Parathyroid adenoma (tissue), 2 donors: ENCODE measurements at regions not wholly inside any gene's neighbourhood (a gene's known extent, or its start where the extent isn't known, plus 50 kb on each side); places are given as distances from the start of the nearest gene placed in this dataset.

ENCODE experiments used
- H2AFZ ChIP-seq: fragments of 300-600 bp; sonication (generic); one replicate; pipeline ENCODE4 v1.7.0; 2017; ENCODE audit warnings: antibody characterized with exemption, mild to moderate bottlenecking
- H3K27ac ChIP-seq: fragments of 300-600 bp; sonication (generic); one replicate; pipeline ENCODE4 v1.7.0; 2017
- H3K27me3 ChIP-seq: fragments of 300-600 bp; sonication (generic); one replicate; pipeline ENCODE4 v1.7.0; 2017; ENCODE audit warnings: low read length; ENCODE audit not compliant: control insufficient read depth, insufficient read depth
- H3K36me3 ChIP-seq: fragments of 300-600 bp; sonication (generic); one replicate; pipeline ENCODE4 v1.7.0; 2017; ENCODE audit warnings: low read length; ENCODE audit not compliant: control insufficient read depth, insufficient read depth
- H3K4me1 ChIP-seq: fragments of 300-600 bp; sonication (generic); one replicate; pipeline ENCODE4 v1.7.0; 2017; ENCODE audit warnings: control low read depth
- H3K4me2 ChIP-seq: fragments of 300-600 bp; sonication (generic); one replicate; pipeline ENCODE4 v1.7.0; 2017; ENCODE audit warnings: low read length
- H3K4me3 ChIP-seq: fragments of 300-600 bp; sonication (generic); one replicate; pipeline ENCODE4 v1.7.0; 2017; ENCODE audit warnings: low read depth, low read length
- H3K79me2 ChIP-seq: fragments of 300-600 bp; sonication (generic); one replicate; pipeline ENCODE4 v1.7.0; 2017; ENCODE audit warnings: control low read depth
- H3K9ac ChIP-seq: fragments of 300-600 bp; sonication (generic); one replicate; pipeline ENCODE4 v1.7.0; 2017; ENCODE audit warnings: mild to moderate bottlenecking
- H3K9me3 ChIP-seq: fragments of 300-600 bp; sonication (generic); one replicate; pipeline ENCODE4 v1.7.0; 2017; ENCODE audit warnings: low read length; ENCODE audit not compliant: control insufficient read depth
- TF ChIP-seq, protein P1 (sequence below): fragments of 300-600 bp; sonication (generic); IDR thresholded peaks from one replicate; pipeline ENCODE4 v1.7.0; 2017; ENCODE audit warnings: antibody characterized with exemption, mild to moderate bottlenecking
- donor health status: primary hyperparathyroidism.

DNA sequence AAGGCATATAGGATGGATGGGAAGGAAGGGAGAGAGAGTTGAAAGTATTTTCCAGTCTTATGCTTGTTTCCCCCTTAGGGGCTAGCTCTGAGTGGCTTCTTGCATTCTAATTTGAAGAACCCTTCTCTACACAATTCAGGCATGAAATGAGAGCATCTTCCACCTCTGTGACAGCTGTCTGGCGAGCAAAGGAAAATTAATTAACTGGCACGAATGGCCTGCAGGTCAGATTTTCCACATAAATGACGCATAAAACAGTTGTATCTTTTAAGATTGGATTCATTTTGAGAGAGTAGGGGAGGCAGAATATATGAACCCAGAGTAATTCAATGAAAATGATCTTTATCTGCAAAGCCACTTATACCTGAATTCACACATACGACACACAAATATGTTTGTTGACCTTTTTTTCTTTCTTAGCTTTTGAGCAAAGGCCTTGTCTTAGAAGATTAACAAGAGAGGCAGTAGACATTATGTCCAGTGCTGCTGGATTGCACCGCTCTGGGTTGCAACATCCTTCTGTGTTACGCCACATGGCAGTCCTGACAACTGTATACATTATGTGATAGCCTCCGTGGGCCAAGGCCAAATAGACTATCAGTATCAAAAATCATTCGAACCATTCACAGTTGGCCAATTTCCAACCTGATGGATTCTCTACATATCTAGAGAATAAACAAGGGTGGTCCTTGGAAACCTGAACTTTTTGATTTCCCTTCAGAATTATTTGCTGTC lies 173.0 kb upstream of the GOT2 start:
- Histone ChIP-seq H3K36me3 (no peaks in the 10 kb centered on the region), H3K79me2 (no peaks in the 10 kb centered on the region), H3K9ac (no peak overlapping the region), H3K27ac (no peak overlapping the region), H2AFZ (no peak overlapping the region), H3K4me3 (no peak overlapping the region), H3K4me2 (no peak overlapping the region), H3K4me1 (no peaks in the 10 kb centered on the region), H3K9me3 (peaks cover 3% of the 10 kb centered on the region), H3K27me3 (no peaks in the 10 kb centered on the region)
- TF ChIP-seq, protein P1, sequence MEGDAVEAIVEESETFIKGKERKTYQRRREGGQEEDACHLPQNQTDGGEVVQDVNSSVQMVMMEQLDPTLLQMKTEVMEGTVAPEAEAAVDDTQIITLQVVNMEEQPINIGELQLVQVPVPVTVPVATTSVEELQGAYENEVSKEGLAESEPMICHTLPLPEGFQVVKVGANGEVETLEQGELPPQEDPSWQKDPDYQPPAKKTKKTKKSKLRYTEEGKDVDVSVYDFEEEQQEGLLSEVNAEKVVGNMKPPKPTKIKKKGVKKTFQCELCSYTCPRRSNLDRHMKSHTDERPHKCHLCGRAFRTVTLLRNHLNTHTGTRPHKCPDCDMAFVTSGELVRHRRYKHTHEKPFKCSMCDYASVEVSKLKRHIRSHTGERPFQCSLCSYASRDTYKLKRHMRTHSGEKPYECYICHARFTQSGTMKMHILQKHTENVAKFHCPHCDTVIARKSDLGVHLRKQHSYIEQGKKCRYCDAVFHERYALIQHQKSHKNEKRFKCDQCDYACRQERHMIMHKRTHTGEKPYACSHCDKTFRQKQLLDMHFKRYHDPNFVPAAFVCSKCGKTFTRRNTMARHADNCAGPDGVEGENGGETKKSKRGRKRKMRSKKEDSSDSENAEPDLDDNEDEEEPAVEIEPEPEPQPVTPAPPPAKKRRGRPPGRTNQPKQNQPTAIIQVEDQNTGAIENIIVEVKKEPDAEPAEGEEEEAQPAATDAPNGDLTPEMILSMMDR, result no peak

DNA sequence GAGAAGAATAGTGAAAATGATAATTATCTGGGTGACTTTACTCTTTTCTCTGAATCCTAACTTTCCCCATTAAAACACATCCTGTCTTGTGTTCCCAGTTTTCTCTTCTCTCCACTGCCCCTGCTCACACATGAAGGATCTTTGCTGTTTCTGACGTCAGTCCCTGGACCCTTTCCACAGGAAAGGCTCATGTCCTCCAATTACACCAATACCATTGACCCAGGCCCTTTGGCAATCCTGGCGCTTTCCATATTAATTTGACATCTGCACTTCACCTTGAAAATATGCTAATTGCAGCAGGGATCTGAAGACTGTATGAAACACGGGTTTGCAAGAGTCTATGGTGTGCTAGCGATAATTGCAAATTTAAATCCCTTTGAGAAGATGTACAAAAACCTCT lies 170.2 kb upstream of the GOT2 start:
- no peak overlapping the region for H3K9ac ChIP-seq

DNA sequence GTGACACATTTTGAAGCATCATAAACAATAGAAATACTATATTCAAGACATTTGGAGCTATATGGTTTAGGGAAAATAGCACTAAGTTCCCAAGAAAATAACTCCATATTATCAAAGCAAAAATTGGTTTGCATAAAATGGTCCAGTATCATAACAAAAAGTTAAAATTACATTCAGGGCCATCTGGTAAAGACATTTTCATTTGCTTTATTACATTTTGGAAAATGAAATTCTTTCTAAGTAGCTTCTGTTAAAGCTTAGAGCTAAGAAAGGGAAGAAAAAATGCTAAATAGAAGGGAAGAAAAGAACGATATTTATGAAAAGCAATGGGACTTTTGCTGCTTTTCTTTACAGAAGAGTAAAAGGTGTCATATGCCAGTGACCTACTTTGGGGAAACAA lies 155.4 kb upstream of the GOT2 start:
- H3K4me2 ChIP-seq, result no peak overlapping the region
- no peak overlapping the region for H3K9ac ChIP-seq
- no peaks in the 10 kb centered on the region for H3K4me1 ChIP-seq
- no peak overlapping the region for H3K4me3 ChIP-seq
- H3K36me3 ChIP-seq, result no peaks in the 10 kb centered on the region
- H3K9me3 ChIP-seq, result no peaks in the 10 kb centered on the region
- no peaks in the 10 kb centered on the region for H3K79me2 ChIP-seq
- no peaks in the 10 kb centered on the region for H3K27me3 ChIP-seq
- no peak overlapping the region for H3K27ac ChIP-seq
- no peak overlapping the region for H2AFZ ChIP-seq
- TF ChIP-seq, protein P1, result no peak

More for the DNA sequence above, 170.2 kb upstream of the GOT2 start:
- Histone ChIP-seq H3K4me3 (no peak overlapping the region), H3K79me2 (no peaks in the 10 kb centered on the region), H3K4me2 (no peak overlapping the region), H3K9me3 (peaks cover 2% of the 10 kb centered on the region), H3K27me3 (no peaks in the 10 kb centered on the region), H3K27ac (no peak overlapping the region), H2AFZ (no peak overlapping the region), H3K36me3 (no peaks in the 10 kb centered on the region), H3K4me1 (no peaks in the 10 kb centered on the region)
- TF ChIP-seq, protein P1, result no peak

DNA sequence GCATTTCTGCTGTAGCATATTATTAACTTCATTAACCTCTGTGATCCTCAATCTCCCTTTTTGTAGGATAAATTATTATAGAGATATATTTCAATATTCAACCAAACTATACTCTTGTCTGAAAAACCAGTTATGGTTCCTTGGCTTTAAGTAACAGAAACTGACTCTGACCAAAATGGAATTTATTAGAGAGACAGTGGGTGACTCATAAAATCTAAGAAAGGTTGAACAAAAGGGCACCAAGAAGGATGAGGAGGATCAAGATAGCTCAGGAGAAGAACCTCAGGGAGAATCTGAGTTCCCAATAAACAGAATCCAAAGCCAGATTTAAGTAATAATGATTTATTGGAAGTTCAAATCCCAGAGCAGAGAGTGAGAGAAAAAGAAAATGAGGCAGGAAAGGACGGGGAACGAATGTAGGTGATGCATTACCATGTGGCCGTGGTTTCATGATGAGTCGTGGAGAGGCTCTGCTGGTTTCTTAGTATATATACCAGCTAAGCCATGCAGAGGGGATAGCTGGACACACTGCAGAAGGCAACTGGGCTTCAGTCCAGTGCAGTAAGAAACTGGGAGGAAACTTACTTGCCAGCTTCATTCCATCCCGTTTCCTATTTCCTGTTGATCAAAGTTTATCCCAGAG lies 151.5 kb upstream of the GOT2 start:
- no peak overlapping the region for H2AFZ ChIP-seq
- H3K27ac ChIP-seq, result no peak overlapping the region
- no peak overlapping the region for H3K4me3 ChIP-seq
- no peaks in the 10 kb centered on the region for H3K9me3 ChIP-seq
- H3K27me3 ChIP-seq, result no peaks in the 10 kb centered on the region
- H3K9ac ChIP-seq, result no peak overlapping the region
- no peaks in the 10 kb centered on the region for H3K79me2 ChIP-seq
- no peaks in the 10 kb centered on the region for H3K4me1 ChIP-seq
- TF ChIP-seq, protein P1, result no peak
- no peak overlapping the region for H3K4me2 ChIP-seq
- H3K36me3 ChIP-seq, result no peaks in the 10 kb centered on the region
